NCI-H1048 (cell line): ENCODE measurements at regions not wholly inside any gene's neighbourhood (a gene's known extent, or its start where the extent isn't known, plus 50 kb on each side); places are given as distances from the start of the nearest gene placed in this dataset.

Experiments
- DNase-seq: peaks from one replicate; lab custom pipeline; 2025; lab: John Stamatoyannopoulos, UW

DNA sequence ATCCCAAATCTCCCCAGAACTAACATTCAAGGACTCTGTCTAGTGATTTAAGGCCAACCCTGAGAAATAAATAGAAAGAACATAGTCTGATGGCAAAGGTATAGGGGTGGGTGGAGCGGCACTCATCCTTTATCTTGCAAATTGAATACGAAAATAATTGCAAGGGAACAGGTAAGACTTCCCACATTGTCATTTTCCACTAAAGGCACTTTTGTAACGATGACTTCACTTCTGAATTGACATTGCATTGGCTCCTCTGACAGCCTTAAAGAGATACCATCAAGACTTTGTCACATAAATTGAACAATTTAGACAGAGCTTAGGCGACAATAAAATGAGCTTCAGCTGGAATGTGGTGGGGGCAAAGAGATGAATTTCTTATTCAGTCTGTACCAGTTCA lies 75.3 kb upstream of the PLCL2 start:
- DNase-seq = no peak

DNA sequence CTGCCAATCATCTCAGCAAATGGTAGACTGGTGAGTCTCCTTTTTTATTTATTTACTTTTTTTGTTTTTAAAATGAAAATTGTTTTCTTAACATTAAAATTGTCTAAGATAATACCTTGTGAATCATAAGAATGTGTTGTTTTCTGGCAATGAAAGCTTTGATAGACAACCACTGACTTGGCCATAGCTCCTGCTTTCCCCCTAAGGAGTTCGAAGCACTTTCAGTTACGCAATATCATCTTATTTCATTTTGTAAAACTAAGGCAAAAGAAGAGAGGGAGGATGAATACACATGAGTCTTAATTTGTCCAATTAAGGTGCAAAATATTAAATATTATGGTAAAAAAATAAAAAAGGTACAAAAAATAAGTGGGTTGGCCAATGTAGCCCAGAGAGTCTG lies 74.8 kb upstream of the PLCL2 start:
- no peak for DNase-seq

DNA sequence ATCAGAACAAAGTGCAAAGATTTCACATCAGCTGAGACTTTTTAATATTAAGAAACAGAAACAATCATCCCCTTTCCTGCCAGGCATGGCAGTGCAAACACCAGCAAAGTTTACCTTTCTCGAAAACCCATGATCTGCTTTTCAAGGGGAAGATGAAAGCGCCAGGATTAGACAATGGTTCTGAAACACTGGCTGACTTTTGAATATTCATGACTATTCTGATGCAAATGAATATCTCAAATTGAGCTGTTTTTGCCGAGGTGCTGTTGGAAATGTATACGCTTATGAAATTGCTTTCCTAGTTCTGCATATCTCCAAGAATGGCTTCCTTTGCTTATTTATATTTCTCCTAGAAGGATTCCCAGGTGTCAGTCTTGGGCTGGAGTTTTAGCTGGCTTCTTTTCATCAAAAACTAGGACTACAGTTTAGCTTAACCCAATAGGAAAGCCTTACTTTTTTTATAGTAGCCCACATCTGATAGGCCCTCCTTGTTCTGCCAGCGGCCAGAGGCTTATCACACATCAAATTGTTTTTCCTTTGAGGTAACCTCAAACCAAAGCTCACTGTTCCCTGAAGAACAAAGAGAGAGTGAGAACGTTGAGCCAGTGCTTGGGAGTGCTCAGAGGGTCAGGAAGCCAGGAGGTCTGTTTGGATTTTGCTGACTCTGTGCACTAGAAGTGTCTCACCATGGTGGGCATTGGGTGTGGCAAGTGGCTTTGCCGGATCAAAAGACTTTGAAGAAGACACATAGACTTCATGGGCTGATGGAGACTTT lies 74.0 kb upstream of the PLCL2 start:
- DNase-seq = no peak

DNA sequence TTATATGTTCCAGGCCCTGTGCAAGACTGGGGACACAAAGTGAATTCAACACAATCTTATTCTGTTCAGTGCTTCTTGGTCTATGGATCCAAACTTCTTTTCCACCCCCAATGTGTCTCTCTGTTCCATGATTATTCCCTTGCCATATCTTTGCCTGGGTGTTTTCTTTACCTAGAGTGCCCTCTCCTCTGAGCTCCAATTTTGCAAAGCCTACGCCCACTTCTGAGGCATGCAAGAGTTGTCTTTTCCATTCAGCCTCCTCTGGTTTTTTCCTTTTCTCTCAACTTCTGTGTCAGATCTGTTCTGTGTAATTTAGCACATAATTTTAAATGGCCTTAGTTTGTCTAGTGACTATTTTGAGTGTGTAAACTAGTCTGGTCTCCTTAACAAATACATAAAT lies 72.8 kb upstream of the PLCL2 start:
- no peak for DNase-seq

DNA sequence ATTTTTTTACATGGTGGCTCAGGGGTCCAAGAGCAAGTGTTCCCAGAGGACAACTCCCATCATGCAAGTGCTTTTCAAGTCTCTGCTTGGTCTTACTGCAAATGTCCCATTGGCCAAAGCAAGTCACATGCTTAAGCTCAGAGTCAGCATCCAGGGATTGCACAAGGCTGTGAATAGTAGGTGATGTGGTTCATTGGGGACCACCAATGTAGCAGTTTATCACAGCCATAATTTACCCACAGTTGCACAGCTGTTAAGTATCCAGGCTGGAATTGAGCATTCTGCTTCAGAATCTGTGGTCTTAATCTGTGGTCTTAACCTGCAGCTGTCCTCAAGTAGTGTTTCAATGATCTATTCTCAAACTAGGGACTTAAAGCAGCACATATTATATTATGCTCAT lies 71.4 kb upstream of the PLCL2 start:
- no peak for DNase-seq

DNA sequence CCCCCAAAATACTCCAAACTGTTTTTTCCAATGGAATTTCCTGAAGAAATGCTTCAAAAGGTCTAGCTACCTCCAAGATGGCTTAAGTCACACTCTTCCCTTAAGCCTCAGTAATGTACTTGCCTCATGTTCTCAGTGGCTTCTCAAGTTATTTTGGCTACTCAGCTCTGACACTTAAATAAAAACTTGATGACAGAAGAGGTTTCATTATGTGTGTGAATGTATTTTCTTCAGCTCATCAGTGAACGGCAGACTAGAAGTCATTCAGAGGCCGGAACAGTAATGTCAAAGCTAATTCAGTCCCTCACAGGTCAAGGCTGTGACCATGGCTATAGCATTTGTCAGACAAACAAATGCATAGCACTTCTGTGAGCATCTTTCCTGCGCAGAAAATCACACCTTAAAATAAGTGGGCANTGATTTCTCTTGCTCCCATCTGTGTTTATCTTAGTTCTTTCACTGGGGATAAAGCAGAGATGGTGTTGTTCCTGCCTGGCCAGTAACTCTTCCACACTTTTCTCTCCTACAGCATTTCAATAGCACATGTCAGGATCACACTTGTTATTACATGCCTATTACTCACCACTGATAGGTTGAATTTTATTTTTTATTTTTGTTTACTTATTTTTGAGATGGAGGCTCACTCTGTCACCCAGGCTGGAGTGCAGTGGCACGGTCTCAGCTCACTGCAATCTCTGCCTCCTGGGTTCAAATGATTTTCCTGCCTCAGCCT lies 68.5 kb upstream of the PLCL2 start:
- no peak for DNase-seq

DNA sequence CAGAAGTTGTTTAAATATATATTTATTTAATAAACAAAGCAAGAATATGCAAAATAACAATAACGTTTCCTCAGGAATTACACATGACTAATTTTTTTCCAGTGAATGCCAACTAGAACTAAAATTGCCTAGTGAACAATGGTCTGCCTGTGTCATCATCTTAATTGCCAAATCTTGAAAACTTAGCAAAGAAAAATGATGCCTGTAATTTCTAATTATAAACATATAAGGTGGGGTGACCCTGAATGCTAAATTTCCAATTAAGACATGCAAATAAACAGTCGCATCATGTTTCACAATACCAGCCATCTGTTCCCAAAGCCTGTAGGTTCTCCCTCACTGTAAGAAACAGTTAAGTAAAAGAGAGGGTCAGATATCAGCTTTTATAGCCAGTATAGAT lies 67.6 kb upstream of the PLCL2 start:
- peak; percentile 25 for DNase-seq

DNA sequence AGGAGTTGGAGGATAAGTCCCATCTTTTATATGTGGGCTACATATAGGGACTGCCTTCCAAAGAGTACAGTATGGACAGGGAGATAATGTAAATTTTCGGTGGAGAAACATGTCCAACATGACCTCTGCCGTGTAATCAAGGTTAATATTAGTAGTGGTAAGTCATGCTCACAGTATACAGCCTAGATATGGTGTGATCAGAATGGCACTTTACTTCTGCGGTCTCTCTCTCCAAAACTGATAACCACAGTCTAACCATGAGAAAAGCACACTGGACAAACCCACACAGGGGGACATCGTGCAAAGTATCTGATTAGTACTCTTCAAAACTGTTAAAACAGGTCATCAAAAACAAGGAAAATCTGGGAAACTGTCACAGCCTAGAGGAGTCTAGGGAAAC lies 66.6 kb upstream of the PLCL2 start:
- DNase-seq = no peak

DNA sequence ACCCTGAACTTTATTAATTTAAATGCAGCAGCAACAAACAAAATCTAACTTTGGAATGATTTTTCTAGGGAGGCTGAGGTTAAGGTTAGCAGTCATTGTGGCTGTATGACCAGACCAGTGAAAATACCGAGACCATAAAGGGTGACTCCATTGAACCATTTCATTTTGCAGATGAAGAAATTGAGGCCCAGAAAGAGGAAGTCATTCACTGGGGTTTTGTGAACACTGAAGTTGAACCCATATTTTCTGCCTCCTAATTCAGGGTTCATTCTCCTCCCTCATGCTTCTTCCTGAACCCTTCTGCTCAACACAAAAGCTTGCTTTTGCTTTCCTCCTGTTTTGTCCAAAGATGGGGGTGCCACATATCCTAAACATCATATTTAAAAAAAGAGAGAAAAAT lies 65.8 kb upstream of the PLCL2 start:
- DNase-seq = no peak

DNA sequence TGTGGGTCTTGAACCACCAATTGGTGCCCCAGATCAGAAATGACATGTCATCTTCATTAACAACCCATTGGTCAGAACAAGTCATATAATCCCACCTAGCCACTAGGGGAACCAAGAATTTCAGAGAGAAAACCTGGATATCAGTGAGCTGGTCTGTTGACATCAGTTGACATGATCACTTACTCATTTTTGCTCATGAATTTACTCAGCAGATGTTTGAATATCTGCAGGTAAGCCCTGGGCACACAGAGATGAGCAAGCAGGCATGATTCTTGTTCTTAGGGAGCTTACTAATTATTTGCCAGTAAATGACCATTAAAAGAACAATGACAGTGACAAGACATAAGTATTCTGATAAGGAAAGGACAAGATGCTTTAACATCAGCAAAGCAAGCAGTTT lies 64.3 kb upstream of the PLCL2 start:
- no peak for DNase-seq

DNA sequence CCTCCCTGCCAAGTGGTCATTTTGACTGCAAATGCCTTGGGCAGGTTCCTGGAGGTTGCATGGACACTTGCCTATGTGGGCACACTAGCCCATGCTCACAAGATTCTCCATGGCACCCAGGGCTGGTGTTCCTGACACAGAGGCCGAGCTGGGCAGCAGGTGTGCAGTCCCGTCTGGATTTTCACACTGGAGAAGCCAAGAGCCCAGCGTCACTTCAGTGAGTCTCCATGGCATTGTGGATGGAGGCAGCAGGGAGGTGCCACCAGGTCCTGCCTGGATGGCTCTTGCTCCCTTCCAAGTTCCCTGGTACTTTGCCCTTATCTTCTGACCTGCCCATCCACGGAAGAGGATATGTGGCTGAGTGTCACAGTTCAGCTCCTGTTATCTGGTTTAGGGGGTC lies 63.7 kb upstream of the PLCL2 start:
- no peak for DNase-seq

DNA sequence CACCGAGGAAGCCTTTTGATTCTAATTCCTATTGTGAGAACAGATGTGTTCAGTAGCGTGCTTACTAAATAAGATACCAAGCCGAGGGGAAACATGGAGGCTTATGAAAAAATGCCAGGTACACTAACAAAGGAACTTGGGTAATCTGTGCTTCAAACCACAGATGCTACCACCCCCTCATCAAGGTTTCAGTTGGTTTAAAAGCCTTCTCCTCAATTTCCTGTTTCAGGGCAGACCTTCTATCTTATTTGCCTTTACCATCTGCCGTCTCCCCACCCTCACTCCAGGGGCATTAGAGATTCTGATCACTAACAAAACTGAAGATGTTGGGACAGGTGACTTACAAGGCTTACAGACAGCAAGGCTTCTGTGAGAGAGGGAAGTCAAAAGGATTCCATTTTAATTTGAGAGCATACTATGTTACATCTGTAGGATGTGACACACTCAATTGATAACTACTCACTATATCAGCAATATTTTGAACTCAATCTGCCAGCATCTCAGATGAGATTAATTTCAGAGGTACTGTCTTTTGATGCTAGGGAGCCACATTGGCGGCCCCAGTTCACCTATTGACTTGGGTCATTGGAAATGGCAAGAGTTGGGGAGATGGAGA lies 60.6 kb upstream of the PLCL2 start:
- DNase-seq = no peak

DNA sequence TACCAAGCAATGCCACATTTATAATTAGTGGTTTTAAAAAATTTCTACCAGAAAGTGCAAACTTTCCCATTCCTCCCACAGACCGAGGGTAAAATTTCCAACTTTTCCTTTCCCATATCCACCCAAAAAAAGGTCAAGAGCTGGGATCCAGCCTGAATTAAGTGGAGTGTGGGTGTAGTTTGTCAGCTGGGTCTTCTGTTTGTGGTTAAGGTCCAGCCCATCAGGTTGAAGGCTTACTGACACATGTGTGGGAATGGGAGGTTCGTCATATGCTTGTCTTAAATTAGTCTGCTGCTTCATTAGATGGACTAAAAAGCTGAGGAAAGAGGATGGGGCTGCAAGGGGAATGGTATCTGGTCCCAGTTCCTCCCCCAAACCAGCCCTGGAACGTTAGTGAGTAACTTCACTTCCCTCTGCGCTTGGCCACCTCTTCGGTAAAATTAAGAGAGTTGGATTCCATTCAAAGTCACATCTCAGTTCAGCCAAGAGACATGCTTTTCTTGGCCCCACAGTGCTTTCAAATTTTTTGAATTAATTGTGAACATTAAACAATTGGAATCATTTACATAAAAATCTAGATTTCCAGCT lies 59.0 kb upstream of the PLCL2 start:
- DNase-seq = no peak

DNA sequence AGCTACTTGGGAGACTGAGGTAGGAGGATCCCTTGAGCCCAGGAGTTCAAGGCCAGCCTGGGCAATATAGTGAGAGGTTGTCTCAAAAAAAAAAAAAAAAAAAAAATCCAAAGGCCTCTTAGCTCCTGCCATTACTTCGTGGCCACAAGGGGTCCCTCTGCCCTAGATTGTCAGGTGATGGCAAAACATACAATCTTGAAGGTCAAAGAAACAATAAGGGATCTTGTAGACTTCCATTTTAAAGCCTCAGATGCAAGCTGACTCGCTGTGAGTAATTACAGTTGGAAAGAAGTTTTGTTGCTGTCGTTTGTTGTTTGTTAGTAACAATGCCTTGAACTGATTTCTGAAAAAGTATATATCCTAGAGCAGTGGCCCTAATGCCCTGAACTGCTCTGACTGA lies 55.9 kb upstream of the PLCL2 start:
- no peak for DNase-seq

DNA sequence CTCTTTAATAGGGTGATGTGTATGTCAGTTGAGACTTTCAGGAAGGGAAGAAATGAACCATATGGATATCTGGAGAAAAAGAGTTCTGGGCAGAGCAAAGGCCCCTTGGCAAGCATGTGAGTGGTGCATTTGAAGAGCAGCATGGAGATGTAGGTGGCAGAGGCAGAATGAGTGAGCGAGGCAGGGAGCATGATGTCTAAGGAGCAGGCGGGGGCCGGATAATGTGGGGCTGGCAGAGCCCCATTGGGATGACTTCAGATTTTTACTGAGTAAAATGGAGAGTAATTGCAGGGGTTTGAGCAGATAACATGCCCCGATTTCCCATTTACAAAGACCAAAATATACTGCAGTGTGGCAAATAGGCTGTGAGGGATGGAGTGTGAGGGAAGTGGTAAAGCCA lies 52.9 kb upstream of the PLCL2 start:
- no peak for DNase-seq

DNA sequence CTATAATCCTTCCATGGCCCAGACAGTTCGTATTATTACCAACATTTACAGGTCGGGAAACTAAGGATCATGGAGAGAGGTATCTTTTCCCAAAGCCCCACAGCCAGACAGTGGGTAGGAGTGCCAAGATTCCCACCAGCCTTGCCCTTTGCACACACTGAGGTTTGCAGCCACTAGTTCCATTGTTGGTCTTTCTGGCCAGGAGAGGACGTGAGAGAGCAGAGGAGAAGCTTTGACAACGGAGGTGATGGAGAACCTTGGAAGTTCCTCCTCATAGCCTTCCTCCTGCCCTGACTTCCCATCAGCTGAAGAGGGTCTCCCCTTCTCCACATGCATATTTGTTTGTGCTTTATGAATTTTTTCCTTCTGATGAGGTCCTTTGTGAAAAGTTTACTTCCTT lies 50.5 kb upstream of the PLCL2 start:
- no peak for DNase-seq

DNA sequence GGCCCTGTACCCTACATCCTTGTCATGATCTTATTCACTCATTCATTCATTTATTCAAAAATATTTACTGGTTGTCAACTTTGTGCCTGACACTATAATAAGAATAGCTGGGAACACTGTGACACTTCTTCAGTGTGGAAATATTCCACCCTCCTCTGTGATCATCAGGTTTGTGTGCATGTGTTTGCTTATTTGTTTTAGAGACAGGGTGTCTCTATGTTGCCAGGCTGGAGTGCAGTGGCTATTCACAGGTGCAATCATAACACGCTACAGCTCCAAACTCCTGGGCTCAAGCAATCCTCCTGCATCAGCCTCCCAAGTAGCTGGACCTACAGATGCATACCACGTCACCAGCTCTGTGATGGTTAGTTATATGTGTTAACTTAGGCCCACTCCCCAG lies 50.0 kb upstream of the PLCL2 start:
- no peak for DNase-seq
